Osteocyte (in vitro differentiated cells): ENCODE measurements at regions not wholly inside any gene's neighbourhood (a gene's known extent, or its start where the extent isn't known, plus 50 kb on each side); places are given as distances from the start of the nearest gene placed in this dataset.

Source experiments
- DNase-seq: peaks from one replicate; pipeline ENCODE4 v3.0.0; 2021; ENCODE audit warnings: mixed read lengths; ENCODE audit not compliant: unreplicated experiment; ENCODE audit errors: extremely low spot score
- H3K27ac Mint-ChIP-seq: one replicate; pipeline ENCODE4 v1.8.0; 2021; ENCODE audit warnings: mild to moderate bottlenecking, mixed read lengths; ENCODE audit not compliant: unreplicated experiment
- H3K27me3 Mint-ChIP-seq: one replicate; pipeline ENCODE4 v1.8.0; 2021; ENCODE audit warnings: mixed read lengths; ENCODE audit not compliant: unreplicated experiment
- H3K36me3 Mint-ChIP-seq: one replicate; pipeline ENCODE4 v1.8.0; 2021; ENCODE audit warnings: mixed read lengths; ENCODE audit not compliant: unreplicated experiment
- H3K4me1 Mint-ChIP-seq: one replicate; pipeline ENCODE4 v1.8.0; 2021; ENCODE audit warnings: mixed read lengths; ENCODE audit not compliant: unreplicated experiment
- H3K4me3 Mint-ChIP-seq: one replicate; pipeline ENCODE4 v1.8.0; 2021; ENCODE audit warnings: mild to moderate bottlenecking, moderate library complexity, mixed read lengths; ENCODE audit not compliant: unreplicated experiment
- H3K9me3 Mint-ChIP-seq: one replicate; pipeline ENCODE4 v1.8.0; 2021; ENCODE audit warnings: mixed read lengths; ENCODE audit not compliant: unreplicated experiment
- CTCF ChIP-seq: fragments of 200-600 bp; sonication (generic); IDR thresholded peaks from 2 replicates; pipeline ENCODE4 v1.5.0; 2021; ENCODE audit warnings: antibody characterized with exemption, mild to moderate bottlenecking, moderate library complexity

GRCh38 chr15:36313736-36314280 is 265.6 kb upstream of the CDIN1 start:
- Mint-ChIP-seq H3K27ac (no peak overlapping the region), H3K36me3 (no peaks in the 10 kb centered on the region), H3K4me3 (no peak overlapping the region), H3K4me1 (peaks cover 5% of the 10 kb centered on the region), H3K27me3 (no peaks in the 10 kb centered on the region), H3K9me3 (no peaks in the 10 kb centered on the region)
- DNase-seq, result no peak
- no peak for TF ChIP-seq CTCF

DNA sequence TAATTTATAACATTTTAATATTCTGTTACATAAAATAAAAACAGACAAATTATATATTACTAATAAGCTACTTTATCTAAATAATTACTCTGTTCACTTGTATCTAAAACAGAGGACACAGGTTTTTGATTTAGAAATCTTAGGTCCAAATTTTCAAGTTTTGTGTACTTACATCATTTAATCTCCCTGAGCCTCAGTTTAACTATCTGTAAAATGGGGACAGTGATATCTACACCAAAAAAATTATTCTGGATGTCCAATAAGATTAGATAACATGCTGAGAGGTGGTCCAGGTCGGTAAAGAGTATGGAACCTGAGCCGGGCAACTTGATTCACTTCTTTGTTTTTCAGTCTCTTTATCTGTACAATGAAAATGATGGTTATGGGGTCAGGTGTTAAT is 263.8 kb upstream of the CDIN1 start:
- no peak for DNase-seq
- Mint-ChIP-seq H3K4me3 (no peak overlapping the region), H3K36me3 (no peaks in the 10 kb centered on the region), H3K27me3 (no peaks in the 10 kb centered on the region), H3K4me1 (peaks cover 4% of the 10 kb centered on the region), H3K27ac (no peak overlapping the region), H3K9me3 (no peaks in the 10 kb centered on the region)
- TF ChIP-seq CTCF, result no peak

- TF ChIP-seq CTCF, result no peak
- Mint-ChIP-seq H3K36me3 (no peaks in the 10 kb centered on the region), H3K4me1 (no peaks in the 10 kb centered on the region), H3K27ac (no peak overlapping the region), H3K4me3 (no peak overlapping the region), H3K9me3 (peaks cover 9% of the 10 kb centered on the region), H3K27me3 (no peaks in the 10 kb centered on the region)
- DNase-seq, result no peak
Observed at GRCh38 chr15:36323615-36324014, 255.8 kb upstream of the CDIN1 start.

DNA sequence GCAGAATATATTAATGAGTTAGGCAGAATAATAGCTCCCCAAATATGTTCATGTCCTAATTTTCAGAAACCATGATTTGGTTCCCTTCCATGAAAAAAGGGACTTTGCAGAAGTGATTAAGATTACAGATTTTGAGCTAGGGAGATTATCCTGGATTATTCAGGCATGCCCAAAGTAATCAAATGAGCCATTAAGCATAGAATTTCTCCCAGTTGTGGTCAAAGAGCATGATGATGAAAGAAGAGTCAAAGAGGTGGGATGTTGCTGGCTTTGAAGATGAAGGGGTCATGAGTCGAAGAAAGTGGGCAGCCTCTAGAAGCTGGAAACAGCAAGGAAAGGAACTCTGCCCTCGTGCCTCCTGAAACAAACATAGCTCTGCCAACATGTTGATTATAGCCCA is 254.2 kb upstream of the CDIN1 start:
- Mint-ChIP-seq H3K27ac (no peak overlapping the region), H3K4me1 (no peaks in the 10 kb centered on the region), H3K9me3 (peaks cover 9% of the 10 kb centered on the region), H3K36me3 (no peaks in the 10 kb centered on the region), H3K4me3 (no peak overlapping the region), H3K27me3 (no peaks in the 10 kb centered on the region)
- DNase-seq, result no peak
- no peak for TF ChIP-seq CTCF

GRCh38 chr15:36329592-36329991 is 249.8 kb upstream of the CDIN1 start:
- no peaks in the 10 kb centered on the region for H3K27me3 Mint-ChIP-seq
- peaks cover 7% of the 10 kb centered on the region for H3K9me3 Mint-ChIP-seq
- no peak overlapping the region for H3K4me3 Mint-ChIP-seq

More at GRCh38 chr15:36329592-36329991, 249.8 kb upstream of the CDIN1 start:
- Mint-ChIP-seq H3K4me1 (peaks cover 30% of the 10 kb centered on the region), H3K27ac (no peak overlapping the region), H3K36me3 (no peaks in the 10 kb centered on the region)
- TF ChIP-seq CTCF, result no peak
- no peak for DNase-seq
